ENCODE measurements at regions not wholly inside any gene's neighbourhood (a gene's known extent, or its start where the extent isn't known, plus 50 kb on each side); places are given as distances from the start of the nearest gene placed in this dataset.

DNA sequence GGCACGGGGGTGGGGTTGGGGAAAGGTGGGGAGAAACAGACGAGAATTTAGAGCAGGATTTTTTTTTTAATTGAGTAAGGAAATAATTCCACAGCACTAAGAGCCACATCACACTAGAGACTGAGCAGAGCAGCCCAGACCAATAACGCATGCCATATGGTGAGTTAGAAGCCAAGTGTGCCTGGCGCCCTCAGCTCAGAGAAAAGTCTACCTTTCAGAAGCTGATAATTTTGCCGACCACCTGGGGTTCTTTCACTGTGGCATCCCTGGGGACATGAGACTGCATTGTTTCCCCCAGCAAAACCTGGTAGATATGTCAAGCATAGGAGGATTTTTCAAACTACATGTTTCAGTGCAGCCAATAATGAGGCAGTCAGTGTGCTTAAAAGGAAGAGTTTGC, 516.8 kb downstream of the SMARCA1 start:
- TF ChIP-seq POLR2AphosphoS5 (IDR thresholded peaks at IDR 0.05; ENCODE audit: borderline replicate concordance, low read depth, low read length) (no peak), EZH2 (IDR thresholded peaks at IDR 0.05) (no peak), FOXP2 (optimal IDR thresholded peaks at IDR 0.05; ENCODE audit: control extremely low read depth, extremely low read length, insufficient read depth) (no peak)

Measured in SK-N-MC (cell line).